HG03460 (cell line): ENCODE measurements at regions not wholly inside any gene's neighbourhood (a gene's known extent, or its start where the extent isn't known, plus 50 kb on each side); places are given as distances from the start of the nearest gene placed in this dataset.

ENCODE experiments used
- ATAC-seq: cut with Tn5 transposase; IDR thresholded peaks from one replicate; pipeline ENCODE4 v1.9.1; 2021; ENCODE audit not compliant: unreplicated experiment

GRCh38 chr22:48135592-48135991 is 1373.1 kb downstream of the TBC1D22A start:
- ATAC-seq, result no peak

- no peak for ATAC-seq
These were observed 1363.0 kb downstream of the TBC1D22A start for GRCh38 chr22:48125416-48125815.

- ATAC-seq, result no peak
These were observed 1359.5 kb downstream of the TBC1D22A start for GRCh38 chr22:48121984-48122383.

DNA sequence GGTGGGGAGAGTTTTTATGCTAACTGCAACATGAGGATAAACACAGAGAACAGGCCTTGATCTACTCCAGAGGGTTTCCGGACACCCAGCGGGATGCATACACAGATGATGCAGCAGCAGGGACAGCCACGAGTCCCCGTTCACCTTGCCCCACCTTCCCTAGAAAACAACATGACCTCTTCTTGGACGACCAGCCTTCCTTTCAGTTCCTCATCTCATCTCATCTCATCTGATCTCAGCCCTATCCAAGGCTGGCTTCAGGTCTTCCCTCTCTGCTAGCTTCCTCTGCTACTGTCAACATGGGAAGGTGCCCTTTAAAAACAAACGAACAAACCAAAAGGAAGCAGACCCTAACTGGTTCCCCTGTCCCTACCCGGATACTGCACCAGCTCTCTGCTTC is 1356.2 kb downstream of the TBC1D22A start:
- ATAC-seq, result no peak

DNA sequence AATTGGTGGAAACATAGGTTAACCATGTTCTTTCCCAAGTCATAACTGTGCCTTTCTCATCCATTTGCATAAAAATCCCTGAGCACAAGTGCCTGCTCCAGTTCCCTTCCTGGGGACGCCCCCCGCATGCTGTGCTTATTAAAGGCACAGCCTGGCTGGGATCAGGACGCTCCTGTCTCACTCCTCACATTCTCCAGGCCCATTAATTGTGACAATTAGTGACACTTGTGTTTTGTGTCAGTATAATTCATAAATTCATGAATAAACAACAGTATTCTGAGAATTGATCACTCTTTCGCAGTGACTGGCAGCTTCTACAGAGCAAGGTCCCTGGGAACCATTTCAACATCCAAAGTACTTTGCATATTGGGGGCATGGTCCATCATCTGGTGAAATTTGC is 1354.4 kb downstream of the TBC1D22A start:
- ATAC-seq, result no peak

GRCh38 chr22:48112687-48113521 is 1350.5 kb downstream of the TBC1D22A start:
- ATAC-seq, result no peak

DNA sequence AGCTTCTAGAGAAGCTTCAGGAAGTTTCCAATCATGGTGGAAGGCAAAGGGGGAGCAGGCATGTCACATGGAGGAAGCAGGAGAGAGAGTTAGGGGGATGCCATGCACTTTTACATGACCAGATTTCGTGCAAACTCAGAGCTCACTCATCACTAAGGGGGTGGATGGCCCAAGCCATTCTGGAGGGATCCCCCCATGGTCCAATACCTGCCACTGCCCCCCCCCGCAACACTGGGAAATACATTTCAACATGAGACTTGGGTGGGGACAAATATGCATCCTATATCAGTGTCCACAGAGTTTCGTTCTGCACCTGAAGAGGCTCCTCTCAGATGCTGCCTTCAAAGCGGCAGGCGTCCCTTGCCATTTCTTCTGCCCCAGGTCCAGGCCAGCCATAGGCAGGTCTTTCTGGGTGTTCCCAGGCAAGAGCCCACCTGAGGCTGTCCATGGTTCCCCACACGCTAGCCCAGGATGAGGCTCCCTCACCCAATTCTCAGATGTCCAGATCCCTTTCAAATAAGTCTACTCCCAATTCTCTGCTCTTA is 1344.3 kb downstream of the TBC1D22A start:
- no peak for ATAC-seq

DNA sequence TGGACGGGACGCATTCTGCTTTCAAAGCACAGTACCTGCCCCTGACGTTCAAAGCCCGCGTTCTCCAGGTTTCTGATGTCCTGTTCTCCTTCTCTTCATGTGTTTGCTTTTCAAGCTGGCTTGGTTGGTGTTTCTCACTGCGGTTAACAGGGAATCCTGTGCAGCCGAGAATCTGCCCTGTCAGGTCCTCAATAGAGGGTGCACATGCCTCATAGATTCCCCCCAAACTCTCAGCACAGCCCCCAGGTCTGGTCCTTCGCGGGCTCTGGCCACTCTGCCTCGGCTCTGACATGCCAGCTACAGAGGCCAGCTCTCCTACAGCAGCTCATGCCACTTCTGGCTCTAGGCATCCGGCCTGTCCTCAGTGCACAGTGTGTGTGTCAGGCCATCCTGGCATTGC is 1343.8 kb downstream of the TBC1D22A start:
- no peak for ATAC-seq

DNA sequence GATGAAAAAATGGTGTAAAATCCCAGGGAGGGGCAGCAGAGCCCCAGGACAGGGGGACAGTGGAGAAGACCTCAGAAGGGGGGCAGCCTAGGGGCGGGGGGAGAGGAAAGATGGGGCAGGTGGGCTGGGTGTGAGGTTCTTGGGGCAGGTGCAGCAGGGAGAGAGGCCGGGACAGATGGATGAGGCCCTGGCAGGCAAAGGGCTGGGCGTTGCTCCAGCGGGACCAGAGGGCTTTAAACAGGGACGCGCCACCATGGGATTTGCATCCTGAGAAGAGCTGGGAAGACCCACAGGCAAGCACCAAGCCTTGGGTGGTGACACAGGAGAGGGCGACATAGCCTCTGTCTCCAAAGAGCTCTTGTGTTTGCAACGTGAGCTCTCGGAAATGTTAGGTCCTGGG is 1342.8 kb downstream of the TBC1D22A start:
- no peak for ATAC-seq

DNA sequence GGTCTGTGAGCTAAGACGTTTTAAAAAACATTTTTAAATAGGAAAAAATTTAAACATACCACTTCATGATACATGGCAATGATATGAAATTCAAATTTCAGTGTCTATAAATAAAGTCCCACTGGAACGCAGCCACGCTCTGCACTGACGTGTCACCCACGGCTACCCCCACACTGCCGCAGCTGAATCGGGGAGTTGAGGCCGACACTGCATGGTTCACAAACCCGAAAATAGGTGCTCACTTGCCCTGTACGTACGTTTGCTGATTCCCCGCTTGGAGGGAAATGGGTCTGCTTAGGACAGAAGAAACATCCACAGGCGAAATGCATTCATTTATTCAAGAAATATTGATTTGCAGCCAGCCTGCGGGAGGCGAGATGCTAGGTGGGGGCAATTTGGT is 1342.3 kb downstream of the TBC1D22A start:
- no peak for ATAC-seq

DNA sequence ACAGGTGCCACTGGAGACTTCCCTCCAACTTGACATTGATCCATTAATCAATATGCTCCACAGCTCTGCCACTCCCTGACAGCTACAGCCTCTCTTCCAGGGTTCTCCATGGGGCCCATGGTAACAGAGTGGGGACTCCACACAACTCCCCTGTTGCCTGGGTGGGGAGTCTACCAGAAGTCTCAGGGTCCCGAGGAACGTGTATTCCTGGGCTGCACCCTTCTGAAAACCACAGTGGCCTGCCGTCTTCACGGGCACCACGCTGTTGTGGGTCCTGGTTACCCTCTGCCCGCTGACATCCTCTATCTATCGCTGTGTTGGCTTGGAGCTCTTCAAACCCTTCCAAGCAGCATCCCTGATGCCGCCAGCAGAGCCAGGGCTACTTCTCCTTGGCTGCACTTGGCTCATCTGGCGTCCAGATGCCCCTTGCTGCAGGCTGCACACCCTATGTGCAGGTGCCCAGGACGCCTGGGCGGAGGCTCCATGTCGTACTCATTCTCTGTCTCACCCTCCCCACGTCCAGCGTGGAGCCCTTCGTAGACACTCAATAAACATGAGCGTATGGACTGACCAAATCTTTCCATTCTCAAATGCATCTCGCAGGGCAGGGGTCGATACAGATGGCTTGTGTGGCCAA is 1341.8 kb downstream of the TBC1D22A start:
- no peak for ATAC-seq

DNA sequence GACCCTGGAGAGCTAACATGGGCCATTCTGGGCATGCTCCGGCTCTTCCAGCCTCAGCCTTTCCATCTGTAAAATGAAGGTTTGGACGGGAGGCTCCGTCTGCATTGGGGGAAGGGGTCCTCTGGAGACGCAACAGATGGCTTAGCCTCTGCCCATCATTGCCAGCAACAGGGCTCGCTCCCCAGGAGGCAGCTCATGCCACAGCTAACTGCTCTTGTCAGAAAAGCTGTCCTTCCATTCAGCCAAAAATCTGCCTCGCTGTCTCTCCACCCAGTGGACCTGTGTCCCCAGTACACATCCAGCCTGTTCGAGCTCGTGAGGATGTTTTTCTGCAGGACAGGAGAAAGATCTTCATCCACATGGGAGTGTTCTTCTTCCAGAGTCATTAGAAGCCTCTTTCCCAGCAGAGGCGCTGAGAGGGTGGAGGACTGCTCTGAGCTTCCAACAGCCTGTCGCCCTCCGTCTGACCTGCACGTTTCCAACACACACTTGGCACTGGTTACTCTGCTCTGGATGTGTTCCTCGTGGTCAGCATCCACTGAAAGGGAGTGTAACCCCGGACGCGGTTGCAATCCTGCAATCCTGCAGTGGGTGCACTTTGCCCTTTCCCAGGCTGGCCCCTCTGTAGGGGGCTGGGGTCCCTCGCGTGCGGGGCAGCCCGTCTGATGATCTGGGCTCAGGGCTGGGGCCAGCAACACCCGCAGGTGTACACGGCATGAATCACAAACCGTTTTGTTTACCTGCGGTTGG is 1340.9 kb downstream of the TBC1D22A start:
- no peak for ATAC-seq

DNA sequence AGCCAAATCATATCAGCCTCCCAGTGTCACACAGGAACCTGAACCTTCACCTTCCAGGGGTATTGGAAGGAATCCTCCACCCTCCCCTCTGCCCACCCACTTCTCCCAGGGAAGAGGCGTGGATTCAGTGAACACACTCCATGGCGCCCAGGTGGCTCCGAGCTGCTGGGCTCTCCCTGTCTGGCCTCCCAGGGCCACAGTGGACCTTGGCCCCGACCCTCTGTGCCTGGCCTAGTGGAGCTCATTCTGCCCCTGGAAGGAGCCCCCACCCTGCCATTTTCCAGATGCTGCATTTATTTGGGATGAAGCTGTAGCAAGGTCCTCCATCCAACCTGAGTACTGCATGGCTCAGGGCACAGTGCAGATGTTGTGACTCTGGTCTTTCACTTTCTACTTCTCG is 1340.1 kb downstream of the TBC1D22A start:
- ATAC-seq, result no peak

DNA sequence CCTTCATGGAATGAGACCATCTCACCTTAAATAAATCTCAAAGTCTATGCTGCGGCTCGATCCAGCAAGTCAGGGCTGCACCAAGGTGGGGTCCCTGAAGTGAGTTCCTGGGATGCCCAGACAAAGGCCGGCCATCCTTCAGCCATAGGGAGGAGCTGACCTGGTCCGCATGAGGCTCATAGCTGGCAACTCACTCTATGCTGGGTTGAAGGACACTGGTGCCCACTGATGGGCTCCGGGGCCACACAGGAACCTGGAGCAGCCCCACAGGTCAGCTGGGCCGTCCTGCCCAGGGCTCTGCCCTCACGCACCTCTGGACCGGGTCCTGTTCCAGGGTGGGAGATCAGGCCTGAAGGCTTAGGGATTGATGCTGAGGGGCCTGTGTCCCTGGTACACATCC is 1339.3 kb downstream of the TBC1D22A start:
- ATAC-seq, result no peak

DNA sequence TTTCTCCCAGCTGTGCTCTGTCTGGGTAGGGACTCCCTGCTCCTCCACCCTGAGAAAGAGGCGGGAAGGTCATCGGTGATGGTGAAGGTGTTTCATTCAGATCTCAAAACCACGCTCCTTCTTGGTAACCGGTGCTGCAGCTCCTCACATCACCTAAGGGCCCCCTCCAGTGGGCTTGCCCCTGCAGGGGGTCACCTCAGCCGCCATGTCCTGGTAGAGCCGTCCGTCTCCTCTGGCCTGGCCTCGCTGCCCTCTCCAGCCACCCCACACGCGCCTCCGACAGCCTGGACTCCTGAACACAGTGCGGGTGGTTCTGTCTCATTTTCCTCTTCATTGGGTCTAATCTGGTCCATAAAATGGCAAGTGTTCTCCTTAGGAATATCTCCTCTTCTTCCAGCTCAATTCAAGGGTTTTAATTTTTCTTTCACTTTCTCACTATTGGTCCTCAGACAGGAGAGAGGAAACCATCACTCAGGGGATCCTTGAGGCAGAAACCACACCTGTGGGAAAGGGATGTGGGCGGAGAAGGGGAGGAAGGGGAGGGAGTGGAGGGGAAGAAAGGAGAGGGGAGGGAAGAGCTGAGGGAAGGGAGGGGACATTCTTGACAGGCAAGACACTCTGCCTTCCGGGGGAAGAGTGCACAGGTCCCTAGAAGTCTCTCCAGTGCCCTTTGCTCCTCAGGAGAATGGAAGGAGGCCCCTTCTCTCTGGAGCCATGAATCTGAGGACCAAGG is 1338.4 kb downstream of the TBC1D22A start:
- ATAC-seq, result no peak

- no peak for ATAC-seq
These were observed 1337.2 kb downstream of the TBC1D22A start for GRCh38 chr22:48099671-48100070.

DNA sequence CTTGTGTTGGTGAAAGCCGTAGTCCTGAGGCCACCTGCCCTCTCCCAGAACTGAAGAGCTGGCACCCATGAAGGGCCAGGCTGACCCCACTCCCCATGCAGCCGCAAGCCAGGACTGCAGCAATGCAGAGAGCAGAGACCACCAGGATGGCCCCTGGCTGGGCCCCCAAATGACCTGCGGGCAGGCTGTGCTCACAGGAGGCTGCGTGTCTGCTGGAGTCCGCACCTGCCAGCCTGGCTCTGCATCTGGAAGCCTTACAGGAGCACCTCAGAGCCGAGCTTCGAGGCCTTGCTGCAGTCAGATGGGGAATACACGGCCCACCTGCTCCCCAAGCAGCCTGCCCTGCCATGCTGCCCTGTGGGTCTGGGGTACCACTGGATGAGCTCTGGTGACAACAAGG is 1336.8 kb downstream of the TBC1D22A start:
- ATAC-seq, result no peak

DNA sequence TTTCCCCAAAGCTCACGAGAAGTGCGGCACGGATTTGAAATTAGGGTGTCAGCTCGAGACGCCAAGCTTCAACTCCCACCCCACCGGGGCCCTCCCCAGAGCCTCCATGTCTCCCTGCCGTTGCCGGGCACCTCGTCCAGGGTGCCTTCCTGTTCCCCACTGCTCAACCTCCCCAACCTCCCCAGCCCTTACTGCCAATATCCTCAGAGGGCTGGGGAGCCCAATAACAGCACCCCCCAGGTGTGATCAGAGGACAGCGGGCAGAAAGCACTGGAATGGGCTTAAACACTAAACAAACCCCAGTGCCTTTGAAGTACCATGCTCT is 1336.4 kb downstream of the TBC1D22A start:
- ATAC-seq, result peak; percentile 24

- peak; percentile 69 for ATAC-seq
These were observed 1335.9 kb downstream of the TBC1D22A start for GRCh38 chr22:48098243-48098920.

DNA sequence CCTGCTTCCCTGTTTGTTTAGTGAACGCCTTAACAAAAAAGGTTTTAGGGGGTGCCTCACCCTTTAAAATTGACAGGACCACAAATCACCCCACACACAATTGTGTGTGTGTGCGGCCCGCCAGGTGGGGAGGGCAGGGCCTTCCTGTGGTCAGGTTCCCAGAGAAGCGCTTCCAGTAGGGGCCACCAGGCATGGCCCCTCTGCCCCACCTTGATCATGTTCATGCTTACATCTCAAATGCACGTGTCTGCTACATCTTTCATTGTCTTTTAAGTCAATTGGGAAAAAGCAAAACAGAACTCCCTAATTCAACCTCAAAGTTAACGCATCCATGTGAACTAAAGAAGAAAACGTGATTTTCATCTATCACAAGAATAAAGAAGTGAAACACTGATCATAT is 1335.3 kb downstream of the TBC1D22A start:
- ATAC-seq, result peak; percentile 25
